ENCODE measurements at regions not wholly inside any gene's neighbourhood (a gene's known extent, or its start where the extent isn't known, plus 50 kb on each side); places are given as distances from the start of the nearest gene placed in this dataset.

DNA sequence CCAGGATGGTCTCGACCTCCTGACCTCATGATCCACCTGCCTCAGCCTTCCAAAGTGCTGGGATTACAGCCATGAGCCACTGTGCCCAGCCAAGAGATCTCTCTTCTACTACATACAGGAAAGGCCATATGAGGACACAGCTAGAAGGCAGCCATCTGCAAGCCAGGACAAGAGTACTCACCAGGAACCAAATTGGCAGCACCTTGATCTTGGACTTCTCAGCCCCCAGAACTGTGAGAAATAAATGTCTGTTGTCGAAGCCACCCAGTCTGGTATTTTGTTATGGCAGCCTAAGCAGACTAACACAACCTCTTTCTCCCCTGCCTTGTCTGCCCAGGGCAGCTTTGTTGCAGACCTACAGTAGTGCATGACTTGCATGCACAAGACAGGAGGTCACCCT lies 211.3 kb upstream of the HAAO start:
- TF ChIP-seq, protein P1, sequence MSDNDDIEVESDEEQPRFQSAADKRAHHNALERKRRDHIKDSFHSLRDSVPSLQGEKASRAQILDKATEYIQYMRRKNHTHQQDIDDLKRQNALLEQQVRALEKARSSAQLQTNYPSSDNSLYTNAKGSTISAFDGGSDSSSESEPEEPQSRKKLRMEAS (IDR thresholded peaks at IDR 0.05), result no peak
- TF ChIP-seq, protein P2, sequence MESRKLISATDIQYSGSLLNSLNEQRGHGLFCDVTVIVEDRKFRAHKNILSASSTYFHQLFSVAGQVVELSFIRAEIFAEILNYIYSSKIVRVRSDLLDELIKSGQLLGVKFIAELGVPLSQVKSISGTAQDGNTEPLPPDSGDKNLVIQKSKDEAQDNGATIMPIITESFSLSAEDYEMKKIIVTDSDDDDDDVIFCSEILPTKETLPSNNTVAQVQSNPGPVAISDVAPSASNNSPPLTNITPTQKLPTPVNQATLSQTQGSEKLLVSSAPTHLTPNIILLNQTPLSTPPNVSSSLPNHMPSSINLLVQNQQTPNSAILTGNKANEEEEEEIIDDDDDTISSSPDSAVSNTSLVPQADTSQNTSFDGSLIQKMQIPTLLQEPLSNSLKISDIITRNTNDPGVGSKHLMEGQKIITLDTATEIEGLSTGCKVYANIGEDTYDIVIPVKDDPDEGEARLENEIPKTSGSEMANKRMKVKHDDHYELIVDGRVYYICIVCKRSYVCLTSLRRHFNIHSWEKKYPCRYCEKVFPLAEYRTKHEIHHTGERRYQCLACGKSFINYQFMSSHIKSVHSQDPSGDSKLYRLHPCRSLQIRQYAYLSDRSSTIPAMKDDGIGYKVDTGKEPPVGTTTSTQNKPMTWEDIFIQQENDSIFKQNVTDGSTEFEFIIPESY (IDR thresholded peaks at IDR 0.05), result no peak
- TF ChIP-seq JUND (IDR thresholded peaks at IDR 0.05) (no peak), YY1 (IDR thresholded peaks at IDR 0.05) (no peak), RXRA (IDR thresholded peaks at IDR 0.05) (no peak), NR2F2 (IDR thresholded peaks at IDR 0.05) (no peak)
- TF ChIP-seq, protein P3, sequence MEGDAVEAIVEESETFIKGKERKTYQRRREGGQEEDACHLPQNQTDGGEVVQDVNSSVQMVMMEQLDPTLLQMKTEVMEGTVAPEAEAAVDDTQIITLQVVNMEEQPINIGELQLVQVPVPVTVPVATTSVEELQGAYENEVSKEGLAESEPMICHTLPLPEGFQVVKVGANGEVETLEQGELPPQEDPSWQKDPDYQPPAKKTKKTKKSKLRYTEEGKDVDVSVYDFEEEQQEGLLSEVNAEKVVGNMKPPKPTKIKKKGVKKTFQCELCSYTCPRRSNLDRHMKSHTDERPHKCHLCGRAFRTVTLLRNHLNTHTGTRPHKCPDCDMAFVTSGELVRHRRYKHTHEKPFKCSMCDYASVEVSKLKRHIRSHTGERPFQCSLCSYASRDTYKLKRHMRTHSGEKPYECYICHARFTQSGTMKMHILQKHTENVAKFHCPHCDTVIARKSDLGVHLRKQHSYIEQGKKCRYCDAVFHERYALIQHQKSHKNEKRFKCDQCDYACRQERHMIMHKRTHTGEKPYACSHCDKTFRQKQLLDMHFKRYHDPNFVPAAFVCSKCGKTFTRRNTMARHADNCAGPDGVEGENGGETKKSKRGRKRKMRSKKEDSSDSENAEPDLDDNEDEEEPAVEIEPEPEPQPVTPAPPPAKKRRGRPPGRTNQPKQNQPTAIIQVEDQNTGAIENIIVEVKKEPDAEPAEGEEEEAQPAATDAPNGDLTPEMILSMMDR (IDR thresholded peaks at IDR 0.05; ENCODE audit: low read depth, low read length, missing input control), result no peak
- peaks cover 9 to 31% (median 18%) of the 10 kb centered on the region in 4 donors for H3K4me1 ChIP-seq (ENCODE audit: control insufficient read depth in 4 of 4, insufficient read depth in 4 of 4, low read length in 3 of 4)
- no peak overlapping the region for H3K4me3 ChIP-seq (ENCODE audit: low read depth in 1 of 3, low read length in 3 of 3)
- 91% methylated on average over 2 of the region's 2 CpGs for WGBS
- no peaks in the 10 kb centered on the region for H3K36me3 ChIP-seq (ENCODE audit: control insufficient read depth in 4 of 4, insufficient read depth in 3 of 4, low read depth in 1 of 4, low read length in 3 of 4)
- DNase-seq (ENCODE audit: low spot score), result no peak
- H3K27ac ChIP-seq (ENCODE audit: low read depth in 1 of 2, low read length in 2 of 2), result no peak overlapping the region
- no peaks in the 10 kb centered on the region for H3K27me3 ChIP-seq (ENCODE audit: control insufficient read depth in 4 of 4, insufficient read depth in 4 of 4, low read length in 3 of 4)
- no peak overlapping the region for H3K9ac ChIP-seq (ENCODE audit: low read depth in 1 of 2, low read length in 2 of 2)
- H3K9me3 ChIP-seq (ENCODE audit: control insufficient read depth in 4 of 4, low read length in 3 of 4), result no peaks in the 10 kb centered on the region

DNA sequence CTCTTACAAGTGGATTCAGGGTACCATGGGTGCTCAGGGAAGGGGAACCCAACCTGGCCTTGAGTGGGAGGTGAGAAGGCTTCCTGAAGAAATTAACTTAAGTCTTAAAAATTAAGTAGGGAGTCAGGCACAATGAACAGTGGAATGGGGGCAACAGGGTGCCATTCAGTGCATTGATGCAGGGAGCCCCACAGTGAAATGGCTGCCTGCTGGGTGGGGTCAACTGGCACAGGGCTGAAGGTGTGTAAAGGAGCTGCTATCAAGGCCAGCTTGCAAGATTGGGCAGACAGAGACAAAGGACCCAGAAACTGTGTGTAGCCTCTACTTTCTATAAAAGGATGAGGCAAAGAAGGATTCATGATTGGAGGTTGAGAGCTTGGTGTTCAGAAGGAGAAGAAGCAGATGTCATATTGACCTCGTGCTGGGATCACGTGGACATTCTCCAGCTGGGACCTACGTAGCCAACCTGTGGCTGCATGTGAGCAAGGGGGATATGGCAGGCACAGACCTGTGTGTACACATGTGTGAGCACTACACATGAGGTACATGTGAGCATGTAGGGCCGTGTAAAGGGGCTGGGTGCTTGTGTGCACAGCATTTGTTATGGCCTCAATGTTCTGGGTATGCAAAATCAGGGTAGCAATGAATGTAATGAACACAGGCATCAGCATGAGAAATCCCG lies 209.5 kb upstream of the HAAO start:
- 94% methylated on average over 5 of the region's 5 CpGs for WGBS
- Histone ChIP-seq H3K4me3 (ENCODE audit: low read depth in 1 of 3, low read length in 3 of 3) (no peak overlapping the region), H3K9me3 (ENCODE audit: control insufficient read depth in 4 of 4, low read length in 3 of 4) (no peaks in the 10 kb centered on the region), H3K27me3 (ENCODE audit: control insufficient read depth in 4 of 4, insufficient read depth in 4 of 4, low read length in 3 of 4) (no peaks in the 10 kb centered on the region), H3K4me1 (ENCODE audit: control insufficient read depth in 4 of 4, insufficient read depth in 4 of 4, low read length in 3 of 4) (peaks cover 9 to 30% (median 18%) of the 10 kb centered on the region in 4 donors), H3K27ac (ENCODE audit: low read depth in 1 of 2, low read length in 2 of 2) (no peak overlapping the region), H3K36me3 (ENCODE audit: control insufficient read depth in 4 of 4, insufficient read depth in 3 of 4, low read depth in 1 of 4, low read length in 3 of 4) (no peaks in the 10 kb centered on the region), H3K9ac (ENCODE audit: low read depth in 1 of 2, low read length in 2 of 2) (no peak overlapping the region)
- TF ChIP-seq, protein P4, sequence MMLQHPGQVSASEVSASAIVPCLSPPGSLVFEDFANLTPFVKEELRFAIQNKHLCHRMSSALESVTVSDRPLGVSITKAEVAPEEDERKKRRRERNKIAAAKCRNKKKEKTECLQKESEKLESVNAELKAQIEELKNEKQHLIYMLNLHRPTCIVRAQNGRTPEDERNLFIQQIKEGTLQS (IDR thresholded peaks at IDR 0.05), result no peak
- TF ChIP-seq JUND (IDR thresholded peaks at IDR 0.05) (no peak), FOXA2 (IDR thresholded peaks at IDR 0.05) (no peak), SP1 (IDR thresholded peaks at IDR 0.05) (no peak), RXRA (IDR thresholded peaks at IDR 0.05) (no peak), HNF4G (IDR thresholded peaks at IDR 0.05) (no peak), NR2F2 (IDR thresholded peaks at IDR 0.05) (no peak)
- TF ChIP-seq, protein P3 (IDR thresholded peaks at IDR 0.05; ENCODE audit: low read depth, low read length, missing input control), result no peak
- TF ChIP-seq, protein P2 (IDR thresholded peaks at IDR 0.05), result no peak
- DNase-seq (ENCODE audit: low spot score), result no peak

Measured in liver (tissue), 8 donors.